Activated CD8-positive, alpha-beta memory T cell treated with anti-CD3 and anti-CD28 coated beads for 24 hours (primary cell): ENCODE measurements at regions not wholly inside any gene's neighbourhood (a gene's known extent, or its start where the extent isn't known, plus 50 kb on each side); places are given as distances from the start of the nearest gene placed in this dataset.

Experiments
- DNase-seq: peaks from one replicate; pipeline ENCODE4 v3.0.0-alpha.2; 2020

GRCh38 chr5:173767574-173768266 lies 120.4 kb upstream of the CPEB4 start:
- DNase-seq = no peak

- DNase-seq = no peak
These were observed 119.8 kb upstream of the CPEB4 start for GRCh38 chr5:173768267-173768806.

- no peak for DNase-seq
These were observed 119.3 kb upstream of the CPEB4 start for GRCh38 chr5:173768891-173769290.

GRCh38 chr5:173770637-173771036 lies 117.5 kb upstream of the CPEB4 start:
- no peak for DNase-seq

GRCh38 chr5:173771121-173771724 lies 116.9 kb upstream of the CPEB4 start:
- DNase-seq = no peak

GRCh38 chr5:173771725-173772383 lies 116.3 kb upstream of the CPEB4 start:
- no peak for DNase-seq

- DNase-seq = no peak
These were observed 115.6 kb upstream of the CPEB4 start for GRCh38 chr5:173772384-173773059.

GRCh38 chr5:173774271-173774761 lies 113.8 kb upstream of the CPEB4 start:
- no peak for DNase-seq

- no peak for DNase-seq
These were observed 112.6 kb upstream of the CPEB4 start for GRCh38 chr5:173775261-173776197.

GRCh38 chr5:173777149-173777548 lies 111.0 kb upstream of the CPEB4 start:
- DNase-seq = no peak

GRCh38 chr5:173777674-173778073 lies 110.5 kb upstream of the CPEB4 start:
- DNase-seq = no peak

- DNase-seq = no peak
These were observed 109.9 kb upstream of the CPEB4 start for GRCh38 chr5:173778152-173778782.

GRCh38 chr5:173778784-173779304 lies 109.3 kb upstream of the CPEB4 start:
- DNase-seq = no peak

GRCh38 chr5:173780235-173781234 lies 107.6 kb upstream of the CPEB4 start:
- DNase-seq = no peak

GRCh38 chr5:173781432-173781815 lies 106.7 kb upstream of the CPEB4 start:
- DNase-seq = no peak

GRCh38 chr5:173781816-173782670 lies 106.1 kb upstream of the CPEB4 start:
- DNase-seq = peak; percentile 70

- DNase-seq = no peak
These were observed 105.5 kb upstream of the CPEB4 start for GRCh38 chr5:173782671-173783101.

GRCh38 chr5:173783371-173783770 lies 104.8 kb upstream of the CPEB4 start:
- no peak for DNase-seq

- no peak for DNase-seq
These were observed 102.7 kb upstream of the CPEB4 start for GRCh38 chr5:173785400-173785799.
